Breast epithelium (tissue), 4 donors: ENCODE measurements at regions not wholly inside any gene's neighbourhood (a gene's known extent, or its start where the extent isn't known, plus 50 kb on each side); places are given as distances from the start of the nearest gene placed in this dataset.
"Not testable (repeated sequence)": the region's sequence is repeated elsewhere in the genome, so short reads cannot be mapped to it uniquely, and the experiment has no call there.

Experiments
- DNase-seq, 2 donors: peaks; one replicate each; pipeline ENCODE4 v3.0.0-alpha.2; 2019; ENCODE audit warnings: low spot score in 2 of 2
- H3K27ac ChIP-seq, 2 donors: fragments of 200-600 bp; sonication (generic) in 1 of 2; one replicate each; pipeline ENCODE4 v1.5.1; 2016 to 2019; ENCODE audit warnings: mild to moderate bottlenecking in 1 of 2
- H3K27me3 ChIP-seq, 2 donors: fragments of 200-600 bp; sonication (generic) in 1 of 2; one replicate each; pipeline versions ENCODE4 v1.5.1 to v1.6.0; 2017 to 2019; ENCODE audit warnings: control low read depth in 1 of 2, mild to moderate bottlenecking in 1 of 2
- H3K36me3 ChIP-seq: fragments of 200-600 bp; one replicate; pipeline ENCODE4 v1.5.1; 2019
- H3K4me1 ChIP-seq, 2 donors: fragments of 200-600 bp; sonication (generic); one replicate each; pipeline ENCODE4 v1.5.1; 2016 to 2019; ENCODE audit warnings: control low read depth in 1 of 2
- H3K4me3 ChIP-seq, 3 donors: fragments of 200-600 bp; sonication (generic); 1 replicate in 2 of 3; 2 replicates in 1 of 3; pipeline ENCODE4 v1.5.1; 2016 to 2019; ENCODE audit warnings: mild to moderate bottlenecking in 3 of 3, moderate library complexity in 2 of 3
- H3K9me3 ChIP-seq, 2 donors: fragments of 200-600 bp; sonication (generic) in 1 of 2; one replicate each; pipeline ENCODE4 v1.5.1; 2016 to 2019; ENCODE audit warnings: control low read depth in 1 of 2
- POLR2A ChIP-seq: fragments of 450-650 bp; IDR thresholded peaks from one replicate; pipeline ENCODE4 v1.6.1; 2016; ENCODE audit warnings: antibody characterized with exemption, mild to moderate bottlenecking, moderate library complexity
- POLR2AphosphoS5 ChIP-seq, 3 donors: sonication (generic); formaldehyde crosslinking; IDR thresholded peaks; one replicate each; pipeline ENCODE4 v1.6.1; 2017; ENCODE audit warnings: antibody characterized with exemption in 3 of 3
- intact Hi-C: fragments of 100-400 bp; cut with DNase I; formaldehyde crosslinking; loops from one replicate; pipeline ENCODE4 v1.15.1; 2023; ENCODE audit warnings: low total_unique reads
- TF ChIP-seq, protein P1 (sequence below), 3 donors: fragments of 450-650 bp; IDR thresholded peaks; one replicate each; pipeline ENCODE4 v1.5.1; 2016 to 2017; ENCODE audit warnings: antibody characterized with exemption in 3 of 3, mild to moderate bottlenecking in 3 of 3, moderate library complexity in 3 of 3

DNA sequence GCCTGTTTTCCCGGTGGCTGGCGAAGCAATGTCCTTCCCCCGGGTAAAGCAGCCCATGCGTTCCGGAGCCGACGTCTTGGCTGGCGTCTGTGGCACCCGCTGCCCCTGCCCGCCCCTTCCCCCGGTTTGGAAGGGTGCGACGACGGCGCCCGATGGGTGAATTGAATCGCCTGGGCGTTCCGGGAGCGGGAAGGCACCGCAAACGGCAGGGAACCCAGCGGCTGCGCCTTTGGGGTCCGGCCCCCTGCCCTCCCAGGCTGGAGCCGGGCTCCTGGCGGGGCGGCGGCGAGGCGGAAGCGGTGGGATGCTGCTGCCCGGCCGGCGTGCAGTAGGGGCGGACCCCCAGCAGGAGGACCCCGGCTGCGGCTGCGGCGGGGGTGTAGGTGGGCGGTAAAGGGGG lies 123.6 kb upstream of the RHOU start:
- H3K4me3 ChIP-seq = peak overlapping the region in 1 of 3 donors; percentile 37
- intact Hi-C loops, H3K27ac ChIP-seq, DNase-seq, H3K36me3 ChIP-seq, H3K27me3 ChIP-seq, H3K9me3 ChIP-seq, H3K4me1 ChIP-seq: not testable (repeated sequence)

DNA sequence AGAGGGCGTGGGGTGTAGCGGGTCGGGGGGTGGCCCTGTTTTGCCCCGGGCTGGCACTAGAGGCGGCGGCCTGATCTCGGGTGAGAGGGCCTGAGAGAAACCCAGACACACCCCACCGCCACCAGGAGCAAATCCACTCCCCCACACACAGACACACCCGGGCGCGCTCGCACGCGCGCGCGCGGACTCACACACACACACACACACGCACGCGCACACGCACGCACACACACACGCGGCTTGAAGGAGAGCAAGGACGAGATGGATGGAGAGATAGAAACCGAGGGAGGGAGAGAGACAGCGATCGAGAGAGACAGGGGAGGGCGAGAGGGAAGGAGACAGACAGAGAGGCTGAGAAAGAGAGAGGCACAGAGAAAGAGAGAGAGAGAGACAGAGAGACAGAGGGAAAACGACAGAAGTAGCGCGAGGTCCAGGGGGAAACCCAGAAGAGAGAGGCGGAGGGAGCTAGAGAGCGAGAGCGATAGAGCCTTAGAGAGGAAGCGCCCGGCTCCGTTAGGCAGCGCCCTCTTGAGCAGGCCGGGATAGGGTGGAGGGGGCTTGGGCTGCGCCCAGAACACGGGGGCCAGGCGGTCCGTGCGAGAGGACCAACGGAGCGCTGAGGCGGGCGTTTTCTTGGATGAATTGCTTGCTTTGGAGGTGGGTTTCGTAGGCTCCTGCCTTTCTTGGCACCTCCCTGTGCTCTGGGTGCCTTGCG lies 113.1 kb upstream of the RHOU start:
- intact Hi-C loops, H3K9me3 ChIP-seq, H3K27ac ChIP-seq: not testable (repeated sequence)

DNA sequence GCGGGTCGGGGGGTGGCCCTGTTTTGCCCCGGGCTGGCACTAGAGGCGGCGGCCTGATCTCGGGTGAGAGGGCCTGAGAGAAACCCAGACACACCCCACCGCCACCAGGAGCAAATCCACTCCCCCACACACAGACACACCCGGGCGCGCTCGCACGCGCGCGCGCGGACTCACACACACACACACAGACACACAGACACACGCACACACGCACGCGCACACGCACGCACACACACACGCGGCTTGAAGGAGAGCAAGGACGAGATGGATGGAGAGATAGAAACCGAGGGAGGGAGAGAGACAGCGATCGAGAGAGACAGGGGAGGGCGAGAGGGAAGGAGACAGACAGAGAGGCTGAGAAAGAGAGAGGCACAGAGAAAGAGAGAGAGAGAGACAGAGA lies 108.8 kb upstream of the RHOU start:
- H3K27ac ChIP-seq, intact Hi-C loops: not testable (repeated sequence)

More for the DNA sequence above, 113.1 kb upstream of the RHOU start:
- H3K36me3 ChIP-seq, DNase-seq, H3K27me3 ChIP-seq, H3K4me1 ChIP-seq: not testable (repeated sequence)
- peak overlapping the region in 2 of 3 donors; percentile 28 to 56 for H3K4me3 ChIP-seq

DNA sequence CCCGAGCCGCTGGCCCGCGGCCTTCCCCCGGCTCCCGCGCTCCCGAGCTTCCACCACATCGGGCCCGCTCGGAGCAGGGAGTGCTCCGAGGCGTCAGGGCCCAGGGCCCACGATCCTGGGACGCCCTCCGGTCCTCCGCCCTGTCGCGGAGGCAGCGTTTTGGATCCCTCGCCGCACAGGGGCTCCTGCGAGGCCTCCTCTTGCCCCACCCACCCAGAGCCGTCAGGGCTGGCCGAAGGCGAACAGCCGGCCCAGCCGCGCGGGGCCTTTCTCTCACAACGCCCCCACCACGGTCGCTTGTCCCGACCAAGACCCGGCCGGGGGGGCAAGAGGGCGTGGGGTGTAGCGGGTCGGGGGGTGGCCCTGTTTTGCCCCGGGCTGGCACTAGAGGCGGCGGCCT lies 102.4 kb upstream of the RHOU start:
- DNase-seq, H3K27me3 ChIP-seq, H3K27ac ChIP-seq, intact Hi-C loops, H3K9me3 ChIP-seq, H3K4me1 ChIP-seq, H3K36me3 ChIP-seq: not testable (repeated sequence)
- H3K4me3 ChIP-seq = peak overlapping the region in 2 of 3 donors; percentile 43 to 52

More for the DNA sequence above, 108.8 kb upstream of the RHOU start:
- not testable (repeated sequence) for H3K4me1 ChIP-seq, H3K27me3 ChIP-seq, H3K4me3 ChIP-seq, H3K9me3 ChIP-seq, H3K36me3 ChIP-seq, DNase-seq

DNA sequence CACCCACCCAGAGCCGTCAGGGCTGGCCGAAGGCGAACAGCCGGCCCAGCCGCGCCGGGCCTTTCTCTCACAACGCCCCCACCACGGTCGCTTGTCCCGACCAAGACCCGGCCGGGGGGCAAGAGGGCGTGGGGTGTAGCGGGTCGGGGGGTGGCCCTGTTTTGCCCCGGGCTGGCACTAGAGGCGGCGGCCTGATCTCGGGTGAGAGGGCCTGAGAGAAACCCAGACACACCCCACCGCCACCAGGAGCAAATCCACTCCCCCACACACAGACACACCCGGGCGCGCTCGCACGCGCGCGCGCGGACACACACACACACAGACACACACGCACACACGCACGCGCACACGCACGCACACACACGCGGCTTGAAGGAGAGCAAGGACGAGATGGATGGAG lies 100.0 kb upstream of the RHOU start:
- H3K27me3 ChIP-seq, H3K36me3 ChIP-seq, intact Hi-C loops, H3K9me3 ChIP-seq, H3K4me1 ChIP-seq: not testable (repeated sequence)
- H3K27ac ChIP-seq = peak overlapping the region in 1 of 2 donors; percentile 77
- peak overlapping the region; percentile 36 to 66 (median 46) for H3K4me3 ChIP-seq
- peak; percentile 59 to 68 for DNase-seq

DNA sequence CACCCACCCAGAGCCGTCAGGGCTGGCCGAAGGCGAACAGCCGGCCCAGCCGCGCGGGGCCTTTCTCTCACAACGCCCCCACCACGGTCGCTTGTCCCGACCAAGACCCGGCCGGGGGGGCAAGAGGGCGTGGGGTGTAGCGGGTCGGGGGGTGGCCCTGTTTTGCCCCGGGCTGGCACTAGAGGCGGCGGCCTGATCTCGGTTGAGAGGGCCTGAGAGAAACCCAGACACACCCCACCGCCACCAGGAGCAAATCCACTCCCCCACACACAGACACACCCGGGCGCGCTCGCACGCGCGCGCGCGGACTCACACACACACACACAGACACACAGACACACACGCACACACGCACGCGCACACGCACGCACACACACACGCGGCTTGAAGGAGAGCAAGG lies 97.8 kb upstream of the RHOU start:
- DNase-seq, H3K4me1 ChIP-seq, H3K36me3 ChIP-seq, H3K27ac ChIP-seq, H3K9me3 ChIP-seq, H3K27me3 ChIP-seq, intact Hi-C loops: not testable (repeated sequence)
- H3K4me3 ChIP-seq = peak overlapping the region; percentile 33 to 67 (median 48)

DNA sequence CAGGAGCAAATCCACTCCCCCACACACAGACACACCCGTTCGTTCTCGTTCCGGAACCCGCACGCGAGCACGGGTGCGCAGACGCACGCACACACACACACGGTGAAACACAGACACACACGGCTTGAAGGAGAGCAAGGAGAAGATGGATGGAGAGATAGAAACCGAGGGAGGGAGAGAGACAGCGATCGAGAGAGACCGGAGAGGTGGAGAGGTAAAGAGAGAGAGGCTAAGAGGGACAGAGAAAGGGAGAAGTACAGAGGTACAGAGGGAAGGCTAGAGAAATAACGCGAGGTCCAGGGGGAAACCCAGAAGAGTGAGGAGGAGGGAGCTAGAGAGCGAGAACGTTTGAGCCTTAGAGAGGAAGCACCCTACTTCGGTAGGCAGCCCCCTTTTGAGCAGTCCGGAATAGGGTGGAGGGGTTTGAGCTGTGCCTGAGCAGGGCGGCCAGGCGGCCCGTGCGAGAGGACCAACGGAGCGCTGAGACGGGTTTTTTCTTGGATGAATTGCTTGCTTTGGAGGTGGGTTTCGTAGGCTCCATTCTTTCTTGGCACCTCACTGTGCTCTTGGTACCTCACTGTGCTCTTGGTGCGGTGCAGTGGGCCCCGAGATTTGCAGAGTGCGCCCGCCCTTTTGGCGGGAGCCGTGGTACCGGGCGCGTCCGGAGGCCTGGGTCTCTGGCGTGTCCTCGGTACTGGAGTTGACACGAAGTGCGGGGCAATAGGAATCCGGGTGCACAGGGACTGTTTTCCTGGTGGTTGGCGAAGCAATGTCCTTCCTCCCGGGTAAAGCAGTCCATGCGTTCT lies 88.4 kb upstream of the RHOU start:
- Histone ChIP-seq H3K27ac (peak overlapping the region; percentile 48 to 67), H3K4me1 (peaks cover 3 to 5% of the 10 kb centered on the region in 2 donors), H3K36me3 (no peaks in the 10 kb centered on the region), H3K4me3 (peak overlapping the region; percentile 37 to 72 (median 50)), H3K27me3 (peaks cover 0 to 32% of the 10 kb centered on the region in 2 donors), H3K9me3 (no peaks in the 10 kb centered on the region)
- intact Hi-C loops = no loop called here
- TF ChIP-seq POLR2A = no peak
- TF ChIP-seq POLR2AphosphoS5 (IDR thresholded peaks at IDR 0.05) = peak in 1 of 3 donors; percentile 53
- DNase-seq = no peak

DNA sequence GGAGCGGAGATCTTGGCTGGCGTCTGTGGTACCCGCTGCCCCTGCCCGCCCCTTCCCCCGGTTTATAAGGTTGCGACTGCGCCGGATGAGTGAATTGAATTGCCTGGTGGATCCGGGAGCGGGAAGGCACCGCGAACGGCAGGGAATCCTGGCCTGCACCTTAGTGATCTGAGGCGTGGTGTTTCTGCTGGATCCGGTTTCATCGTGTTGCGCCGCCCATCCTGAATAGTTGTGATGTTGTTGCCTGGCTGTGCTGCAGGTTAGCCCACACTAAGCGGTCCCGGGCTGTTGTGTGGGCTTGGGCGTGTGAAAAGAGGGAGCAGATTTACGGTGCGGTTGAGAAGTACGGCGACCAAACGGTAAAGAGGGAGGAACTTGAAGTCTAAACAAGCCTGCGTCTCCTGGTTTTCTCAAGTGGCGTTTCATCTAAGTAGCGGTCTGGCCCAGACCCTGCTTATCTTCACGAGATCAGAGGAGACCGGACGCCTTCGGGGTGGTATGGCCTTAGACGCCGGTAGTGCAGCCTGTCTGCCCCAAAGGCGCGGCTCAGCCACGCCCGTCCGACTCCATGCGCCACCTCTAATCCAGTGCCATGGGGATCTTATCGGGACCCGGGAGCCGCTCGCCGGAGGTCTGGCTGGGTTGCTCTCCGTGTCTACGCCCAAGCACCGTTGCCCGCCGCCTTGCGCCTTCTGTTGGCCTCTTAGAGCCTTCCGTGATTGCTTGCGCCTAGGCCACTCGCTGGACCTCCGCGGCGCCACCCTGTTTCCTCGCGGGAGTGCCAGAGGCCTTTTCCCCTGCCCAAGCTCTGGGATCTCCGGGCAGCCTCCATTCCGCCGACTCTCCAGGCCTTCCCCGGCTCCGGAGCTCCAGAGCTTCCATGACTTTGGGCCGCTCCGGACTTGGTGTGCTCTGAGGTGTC lies 87.5 kb upstream of the RHOU start:
- intact Hi-C loops = no loop called here
- peaks cover 3 to 5% of the 10 kb centered on the region in 2 donors for H3K4me1 ChIP-seq
- TF ChIP-seq POLR2AphosphoS5 (IDR thresholded peaks at IDR 0.05) (no peak), POLR2A (no peak)
- TF ChIP-seq, protein P1, sequence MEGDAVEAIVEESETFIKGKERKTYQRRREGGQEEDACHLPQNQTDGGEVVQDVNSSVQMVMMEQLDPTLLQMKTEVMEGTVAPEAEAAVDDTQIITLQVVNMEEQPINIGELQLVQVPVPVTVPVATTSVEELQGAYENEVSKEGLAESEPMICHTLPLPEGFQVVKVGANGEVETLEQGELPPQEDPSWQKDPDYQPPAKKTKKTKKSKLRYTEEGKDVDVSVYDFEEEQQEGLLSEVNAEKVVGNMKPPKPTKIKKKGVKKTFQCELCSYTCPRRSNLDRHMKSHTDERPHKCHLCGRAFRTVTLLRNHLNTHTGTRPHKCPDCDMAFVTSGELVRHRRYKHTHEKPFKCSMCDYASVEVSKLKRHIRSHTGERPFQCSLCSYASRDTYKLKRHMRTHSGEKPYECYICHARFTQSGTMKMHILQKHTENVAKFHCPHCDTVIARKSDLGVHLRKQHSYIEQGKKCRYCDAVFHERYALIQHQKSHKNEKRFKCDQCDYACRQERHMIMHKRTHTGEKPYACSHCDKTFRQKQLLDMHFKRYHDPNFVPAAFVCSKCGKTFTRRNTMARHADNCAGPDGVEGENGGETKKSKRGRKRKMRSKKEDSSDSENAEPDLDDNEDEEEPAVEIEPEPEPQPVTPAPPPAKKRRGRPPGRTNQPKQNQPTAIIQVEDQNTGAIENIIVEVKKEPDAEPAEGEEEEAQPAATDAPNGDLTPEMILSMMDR (IDR thresholded peaks at IDR 0.05) = no peak
- no peaks in the 10 kb centered on the region for H3K36me3 ChIP-seq
- H3K9me3 ChIP-seq = no peaks in the 10 kb centered on the region
- DNase-seq = peak in 1 of 2 donors; percentile 45
- H3K27me3 ChIP-seq = peaks cover 0 to 32% of the 10 kb centered on the region in 2 donors
- H3K27ac ChIP-seq = peak overlapping the region; percentile 37 to 67
- peak overlapping the region; percentile 37 to 72 (median 50) for H3K4me3 ChIP-seq
